HG02642 (cell line): ENCODE measurements at regions not wholly inside any gene's neighbourhood (a gene's known extent, or its start where the extent isn't known, plus 50 kb on each side); places are given as distances from the start of the nearest gene placed in this dataset.
"Not testable (repeated sequence)": the region's sequence is repeated elsewhere in the genome, so short reads cannot be mapped to it uniquely, and the experiment has no call there.

Experiments used
- ATAC-seq: cut with Tn5 transposase; IDR thresholded peaks from one replicate; pipeline ENCODE4 v1.9.1; 2021; ENCODE audit warnings: mild to moderate bottlenecking; ENCODE audit not compliant: unreplicated experiment, poor library complexity

- ATAC-seq = no peak
These were observed 259.8 kb downstream of the QDPR start for GRCh38 chr4:17252131-17252530.

- no peak for ATAC-seq
These were observed 260.8 kb downstream of the QDPR start for GRCh38 chr4:17251101-17251500.

- no peak for ATAC-seq
These were observed 261.3 kb downstream of the QDPR start for GRCh38 chr4:17250591-17250990.

GRCh38 chr4:17246656-17247055, 265.2 kb downstream of the QDPR start:
- no peak for ATAC-seq

- ATAC-seq = no peak
These were observed 270.1 kb downstream of the QDPR start for GRCh38 chr4:17241835-17242234.

GRCh38 chr4:17238633-17239032, 273.3 kb downstream of the QDPR start:
- no peak for ATAC-seq

- no peak for ATAC-seq
These were observed 275.2 kb downstream of the QDPR start for GRCh38 chr4:17236686-17237085.

GRCh38 chr4:17234678-17235077, 277.2 kb downstream of the QDPR start:
- ATAC-seq = no peak

- no peak for ATAC-seq
These were observed 279.2 kb downstream of the QDPR start for GRCh38 chr4:17232566-17233253.

GRCh38 chr4:17231880-17232475, 279.9 kb downstream of the QDPR start:
- ATAC-seq = not testable (repeated sequence)

GRCh38 chr4:17230727-17231126, 281.2 kb downstream of the QDPR start:
- ATAC-seq = no peak

GRCh38 chr4:17220816-17221215, 291.1 kb downstream of the QDPR start:
- no peak for ATAC-seq

- no peak for ATAC-seq
These were observed 293.1 kb downstream of the QDPR start for GRCh38 chr4:17218786-17219185.

GRCh38 chr4:17206829-17207801, 304.8 kb downstream of the QDPR start:
- ATAC-seq = no peak

- ATAC-seq = no peak
These were observed 306.5 kb upstream of the LDB2 start for GRCh38 chr4:17204908-17205307.

GRCh38 chr4:17203797-17204196, 305.4 kb upstream of the LDB2 start:
- no peak for ATAC-seq

GRCh38 chr4:17197070-17197469, 298.6 kb upstream of the LDB2 start:
- no peak for ATAC-seq

- ATAC-seq = no peak
These were observed 297.2 kb upstream of the LDB2 start for GRCh38 chr4:17195461-17196275.

- ATAC-seq = no peak
These were observed 296.1 kb upstream of the LDB2 start for GRCh38 chr4:17194586-17194985.

GRCh38 chr4:17189759-17190158, 291.3 kb upstream of the LDB2 start:
- ATAC-seq = no peak
